ENCODE measurements at regions not wholly inside any gene's neighbourhood (a gene's known extent, or its start where the extent isn't known, plus 50 kb on each side); places are given as distances from the start of the nearest gene placed in this dataset.

- Mint-ChIP-seq H3K4me3 (no peak overlapping the region), H3K9me3 (ENCODE audit: insufficient read depth) (no peaks in the 10 kb centered on the region), H3K4me1 (no peaks in the 10 kb centered on the region), H3K27ac (no peak overlapping the region), H3K27me3 (peaks cover 42% of the 10 kb centered on the region)
- POLR2A ChIA-PET = no interaction called here
- H3K9ac ChIP-seq (ENCODE audit: low read length) = no peak overlapping the region
- H2AFZ ChIP-seq (ENCODE audit: insufficient read depth, low read depth, low read length, poor library complexity, severe bottlenecking) = no peak overlapping the region
- H3K27me3 ChIP-seq (replicated peaks in 1 of 4; ENCODE audit: control extremely low read depth in 1 of 4, control insufficient read depth in 3 of 4, insufficient read depth in 4 of 4, low read length in 3 of 4) = peaks cover 0 to 3% (median 0%) of the 10 kb centered on the region in 4 experiments
- H3K4me1 ChIP-seq (ENCODE audit: control insufficient read depth in 2 of 2, insufficient read depth in 2 of 2, low read length in 2 of 2) = no peaks in the 10 kb centered on the region
- no peak for DNase-seq
- CTCF ChIA-PET = interaction anchor here (0.6 kb wide), 1 partner anchor 38 kb away, joined by 3 read pairs; no protein-coding TSS in a partner anchor
- H3K4me2 ChIP-seq (replicated peaks; ENCODE audit: low read depth, low read length, poor library complexity, severe bottlenecking) = no peak overlapping the region
- no peak overlapping the region for H3K4me3 ChIP-seq (ENCODE audit: control extremely low read depth in 1 of 5, extremely low read depth in 1 of 5, insufficient read depth in 1 of 5, low read depth in 2 of 5, low read length in 4 of 5)
- no peak for TF ChIP-seq CTCF (IDR thresholded peaks at IDR 0.05)
- no peak for TF ChIP-seq EZH2 (IDR thresholded peaks at IDR 0.05; ENCODE audit: borderline replicate concordance, insufficient read depth, low read depth, low read length, poor library complexity, severe bottlenecking)
- no peaks in the 10 kb centered on the region for H3K36me3 ChIP-seq (replicated peaks in 1 of 2; ENCODE audit: control extremely low read depth in 1 of 2, control insufficient read depth in 1 of 2, extremely low read depth in 1 of 2, insufficient read depth in 2 of 2, low read length in 1 of 2)
- intact Hi-C loops (cut with micrococcal nuclease) = no loop called here
- no peak overlapping the region for H3K27ac ChIP-seq (ENCODE audit: low read length in 2 of 2)
- no peaks in the 10 kb centered on the region for H4K20me1 ChIP-seq (ENCODE audit: control insufficient read depth, insufficient read depth, low read length, poor library complexity, severe bottlenecking)
- peaks cover 0 to 1% (median 0%) of the 10 kb centered on the region in 3 donors for H3K9me3 ChIP-seq (ENCODE audit: control extremely low read depth in 1 of 3, control insufficient read depth in 2 of 3, insufficient read depth in 1 of 3, low read length in 2 of 3)
- WGBS (ENCODE audit: insufficient coverage) = no CpG with 5 or more reads among the region's 1 CpG
- H3K79me2 ChIP-seq (ENCODE audit: control insufficient read depth, insufficient read depth, low read length) = no peaks in the 10 kb centered on the region
- ATAC-seq (ENCODE audit: low read depth) = no peak
Observed at GRCh38 chr4:82055156-82055555, 318.6 kb downstream of the HNRNPD start.

GRCh38 chr4:82053396-82053795 lies 320.4 kb downstream of the HNRNPD start:
- intact Hi-C loops (cut with micrococcal nuclease) = no loop called here

More at GRCh38 chr4:82053396-82053795, 320.4 kb downstream of the HNRNPD start:
- Histone ChIP-seq H2AFZ (ENCODE audit: insufficient read depth, low read depth, low read length, poor library complexity, severe bottlenecking) (no peak overlapping the region), H3K9me3 (ENCODE audit: control extremely low read depth in 1 of 3, control insufficient read depth in 2 of 3, insufficient read depth in 1 of 3, low read length in 2 of 3) (peaks cover 0 to 3% (median 0%) of the 10 kb centered on the region in 3 donors), H3K36me3 (replicated peaks in 1 of 2; ENCODE audit: control extremely low read depth in 1 of 2, control insufficient read depth in 1 of 2, extremely low read depth in 1 of 2, insufficient read depth in 2 of 2, low read length in 1 of 2) (no peaks in the 10 kb centered on the region), H3K4me1 (ENCODE audit: control insufficient read depth in 2 of 2, insufficient read depth in 2 of 2, low read length in 2 of 2) (no peaks in the 10 kb centered on the region), H3K79me2 (ENCODE audit: control insufficient read depth, insufficient read depth, low read length) (no peaks in the 10 kb centered on the region), H3K4me2 (replicated peaks; ENCODE audit: low read depth, low read length, poor library complexity, severe bottlenecking) (no peak overlapping the region), H4K20me1 (ENCODE audit: control insufficient read depth, insufficient read depth, low read length, poor library complexity, severe bottlenecking) (no peaks in the 10 kb centered on the region), H3K27ac (ENCODE audit: low read length in 2 of 2) (no peak overlapping the region), H3K4me3 (ENCODE audit: control extremely low read depth in 1 of 5, extremely low read depth in 1 of 5, insufficient read depth in 1 of 5, low read depth in 2 of 5, low read length in 4 of 5) (no peak overlapping the region), H3K9ac (ENCODE audit: low read length) (no peak overlapping the region), H3K27me3 (replicated peaks in 1 of 4; ENCODE audit: control extremely low read depth in 1 of 4, control insufficient read depth in 3 of 4, insufficient read depth in 4 of 4, low read length in 3 of 4) (peaks cover 0 to 6% (median 1%) of the 10 kb centered on the region in 4 experiments)
- Mint-ChIP-seq H3K4me1 (no peaks in the 10 kb centered on the region), H3K27ac (no peak overlapping the region), H3K27me3 (peaks cover 43% of the 10 kb centered on the region), H3K4me3 (no peak overlapping the region), H3K9me3 (ENCODE audit: insufficient read depth) (no peaks in the 10 kb centered on the region)
- 93% methylated on average over 2 of the region's 2 CpGs for WGBS (ENCODE audit: insufficient coverage)
- DNase-seq (no peak), ATAC-seq (ENCODE audit: low read depth) (no peak)
- no peak for TF ChIP-seq CTCF (IDR thresholded peaks at IDR 0.05)
- no peak for TF ChIP-seq EZH2 (IDR thresholded peaks at IDR 0.05; ENCODE audit: borderline replicate concordance, insufficient read depth, low read depth, low read length, poor library complexity, severe bottlenecking)
- ChIA-PET POLR2A (no interaction called here), CTCF (no interaction called here)
